Neuronal stem cell (in vitro differentiated cells): ENCODE measurements at regions not wholly inside any gene's neighbourhood (a gene's known extent, or its start where the extent isn't known, plus 50 kb on each side); places are given as distances from the start of the nearest gene placed in this dataset.

Source experiments
- DNase-seq: peaks from one replicate; pipeline ENCODE4 v3.0.0-alpha.2; 2013; ENCODE audit warnings: low spot score
- H2AFZ ChIP-seq: one replicate; pipeline ENCODE4 v1.6.1; 2013; ENCODE audit warnings: mild to moderate bottlenecking, low read length, inconsistent platforms
- H2AK5ac ChIP-seq: 2 replicates; pipeline ENCODE4 v1.6.1; 2013; ENCODE audit warnings: low read depth, mild to moderate bottlenecking, inconsistent platforms, low read length, moderate library complexity, mixed read lengths
- H2BK120ac ChIP-seq: 2 replicates; pipeline ENCODE4 v1.6.1; 2013; ENCODE audit warnings: low read depth, mild to moderate bottlenecking, inconsistent platforms, low read length, moderate library complexity, mixed read lengths
- H2BK12ac ChIP-seq: one replicate; pipeline ENCODE4 v1.6.1; 2013; ENCODE audit warnings: low read length, inconsistent platforms
- H2BK15ac ChIP-seq: 2 replicates; pipeline ENCODE4 v1.6.1; 2013; ENCODE audit warnings: mild to moderate bottlenecking, low read length, inconsistent platforms, mixed read lengths
- H2BK5ac ChIP-seq: one replicate; pipeline ENCODE4 v1.6.1; 2013; ENCODE audit warnings: inconsistent platforms, mild to moderate bottlenecking, low read length, moderate library complexity
- H3K14ac ChIP-seq: one replicate; pipeline ENCODE4 v1.6.1; 2013; ENCODE audit warnings: low read length, inconsistent platforms
- H3K18ac ChIP-seq: 2 replicates; pipeline ENCODE4 v1.6.1; 2013; ENCODE audit warnings: low read length, inconsistent platforms
- H3K23ac ChIP-seq: 2 replicates; pipeline ENCODE4 v1.6.1; 2013; ENCODE audit warnings: low read depth, mild to moderate bottlenecking, mixed read lengths, low read length, inconsistent platforms; ENCODE audit not compliant: poor library complexity
- H3K27ac ChIP-seq: replicated peaks from 3 replicates; pipeline ENCODE4 v1.5.1; 2013; ENCODE audit warnings: low read length, inconsistent platforms
- H3K27me3 ChIP-seq, 3 experiments: 2 replicates each; pipeline ENCODE4 v1.6.1; 2013; ENCODE audit warnings: low read length in 3 of 3, mild to moderate bottlenecking in 2 of 3, inconsistent platforms in 1 of 3, low read depth in 1 of 3, mixed read lengths in 1 of 3, moderate library complexity in 1 of 3; ENCODE audit not compliant: control insufficient read depth in 3 of 3, insufficient read depth in 3 of 3
- H3K36me3 ChIP-seq, 2 donors: replicated peaks in 1 of 2; 2 replicates each; pipeline ENCODE4 v1.6.1; 2013; ENCODE audit warnings: low read length in 2 of 2; ENCODE audit not compliant: control insufficient read depth in 2 of 2, insufficient read depth in 2 of 2
- H3K4ac ChIP-seq: 2 replicates; pipeline ENCODE4 v1.6.1; 2013; ENCODE audit warnings: inconsistent platforms, mild to moderate bottlenecking, low read length, moderate library complexity
- H3K4me1 ChIP-seq, 2 donors: 1 replicate in 1 of 2; 2 replicates in 1 of 2; pipeline ENCODE4 v1.6.1; 2013; ENCODE audit warnings: low read length in 2 of 2, low read depth in 1 of 2; ENCODE audit not compliant: control insufficient read depth in 2 of 2, insufficient read depth in 1 of 2
- H3K4me2 ChIP-seq: one replicate; pipeline ENCODE4 v1.6.1; 2013; ENCODE audit warnings: mild to moderate bottlenecking, low read length, inconsistent platforms; ENCODE audit not compliant: insufficient read depth, poor library complexity, severe bottlenecking
- H3K4me3 ChIP-seq, 2 donors: 2 replicates each; pipeline ENCODE4 v1.5.1; 2013; ENCODE audit warnings: low read length in 2 of 2, mild to moderate bottlenecking in 2 of 2, inconsistent platforms in 1 of 2, moderate library complexity in 1 of 2
- H3K79me1 ChIP-seq: one replicate; pipeline ENCODE4 v1.6.1; 2013; ENCODE audit warnings: low read depth, mild to moderate bottlenecking, inconsistent platforms, low read length, moderate library complexity
- H3K9ac ChIP-seq: one replicate; pipeline ENCODE4 v1.6.1; 2013; ENCODE audit warnings: mild to moderate bottlenecking, low read depth, low read length, inconsistent platforms; ENCODE audit not compliant: poor library complexity
- H3K9me3 ChIP-seq, 2 donors: replicated peaks in 1 of 2; 2 replicates each; pipeline versions ENCODE3 to v1.6.1; 2013; ENCODE audit warnings: low read length in 2 of 2, mild to moderate bottlenecking in 2 of 2, inconsistent platforms in 1 of 2, low read depth in 1 of 2, mixed read lengths in 1 of 2, moderate library complexity in 1 of 2; ENCODE audit not compliant: control insufficient read depth in 2 of 2, insufficient read depth in 1 of 2
- H4K8ac ChIP-seq: one replicate; pipeline ENCODE4 v1.6.1; 2013; ENCODE audit warnings: low read depth, mild to moderate bottlenecking, inconsistent platforms, low read length, moderate library complexity
- H4K91ac ChIP-seq: one replicate; pipeline ENCODE4 v1.6.1; 2013; ENCODE audit warnings: low read length, low read depth, mild to moderate bottlenecking, inconsistent platforms; ENCODE audit not compliant: poor library complexity
- WGBS, 2 donors: extraction: QIAGEN DNeasy Blood & Tissue Kit; methylation state at CpG; one replicate each; pipeline ENCODE4 v1.1.7; 2013; ENCODE audit warnings: missing lambda C conversion rate in 2 of 2, mixed read lengths in 1 of 2; ENCODE audit not compliant: insufficient read length in 2 of 2, insufficient replicate concordance in 1 of 2; ENCODE audit errors: extremely low coverage in 2 of 2; 5-methylcytosine and 5-hydroxymethylcytosine counted together

DNA sequence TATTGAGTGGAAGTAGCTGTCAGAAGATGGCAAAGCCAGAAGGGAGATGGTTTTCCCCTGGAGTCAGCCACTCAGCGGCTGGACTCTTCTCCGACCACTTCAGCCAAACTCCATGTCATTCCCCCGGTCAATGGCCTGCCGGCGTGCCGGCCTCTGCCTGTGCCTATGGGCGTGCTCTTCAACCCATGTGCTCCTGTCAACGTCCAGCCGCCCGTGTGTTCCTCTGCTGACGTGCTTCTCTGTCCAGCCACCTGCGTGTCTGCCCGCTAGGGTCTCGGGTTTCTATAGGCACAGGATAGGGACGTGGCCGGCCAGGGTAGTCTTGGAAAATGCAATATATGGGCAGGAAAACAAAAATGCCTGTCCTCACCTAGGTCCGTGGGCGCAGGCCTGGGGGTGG lies 77.7 kb upstream of the RUFY1 start:
- H3K27ac ChIP-seq: no peak overlapping the region

DNA sequence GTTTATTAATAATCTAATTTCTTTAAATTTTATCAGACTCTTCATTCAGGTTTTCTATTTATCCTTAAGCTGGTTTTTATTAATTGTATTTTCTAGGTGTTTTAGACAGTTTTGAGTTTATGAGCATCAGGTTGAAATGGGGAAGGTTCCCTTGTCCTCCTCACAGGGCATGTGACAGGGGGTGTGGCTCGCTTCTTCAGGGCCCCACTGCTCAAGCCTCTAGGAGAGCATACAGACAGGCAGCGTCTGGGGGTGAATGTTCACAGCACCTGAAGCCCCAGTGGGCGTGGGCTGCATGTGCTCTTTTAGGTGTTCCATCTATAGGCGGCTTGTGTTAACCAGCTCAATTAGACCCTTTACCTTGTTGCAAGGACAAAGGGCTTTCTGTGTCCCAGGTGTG lies 78.2 kb upstream of the RUFY1 start:
- no peak overlapping the region for H3K9ac ChIP-seq
- no CpG with 5 or more reads among the region's 4 CpGs for WGBS, 2 donors
- peaks cover 0 to 5% of the 10 kb centered on the region in 2 donors for H3K4me1 ChIP-seq
- no peak overlapping the region for H3K18ac ChIP-seq
- H2AFZ ChIP-seq: no peak overlapping the region
- H2BK12ac ChIP-seq: no peak overlapping the region
- H3K36me3 ChIP-seq: no peaks in the 10 kb centered on the region
- no peak overlapping the region for H4K91ac ChIP-seq
- H4K8ac ChIP-seq: no peak overlapping the region
- no peak overlapping the region for H3K4ac ChIP-seq
- no peak overlapping the region for H3K4me2 ChIP-seq
- no peak overlapping the region for H2BK15ac ChIP-seq
- no peaks in the 10 kb centered on the region for H3K27me3 ChIP-seq
- no peak overlapping the region for H3K27ac ChIP-seq
- no peak overlapping the region for H3K4me3 ChIP-seq
- no peak overlapping the region for H2BK120ac ChIP-seq
- no peak overlapping the region for H2AK5ac ChIP-seq
- no peak overlapping the region for H3K23ac ChIP-seq
- no peaks in the 10 kb centered on the region for H3K79me1 ChIP-seq
- H2BK5ac ChIP-seq: no peak overlapping the region
- no peak overlapping the region for H3K14ac ChIP-seq
- DNase-seq: no peak
- H3K9me3 ChIP-seq: no peaks in the 10 kb centered on the region

More for the DNA sequence above, 77.7 kb upstream of the RUFY1 start:
- Histone ChIP-seq H3K14ac (no peak overlapping the region), H4K8ac (no peak overlapping the region), H3K4me3 (no peak overlapping the region), H2BK5ac (no peak overlapping the region), H3K9me3 (no peaks in the 10 kb centered on the region), H3K4me2 (no peak overlapping the region), H3K4me1 (peaks cover 0 to 5% of the 10 kb centered on the region in 2 donors), H2BK12ac (no peak overlapping the region), H3K23ac (no peak overlapping the region), H3K27me3 (no peaks in the 10 kb centered on the region), H3K79me1 (no peaks in the 10 kb centered on the region), H2AFZ (peak overlapping the region; percentile 22), H4K91ac (no peak overlapping the region), H3K18ac (no peak overlapping the region), H3K4ac (no peak overlapping the region), H3K9ac (peak overlapping the region; percentile 27), H2BK120ac (no peak overlapping the region), H2AK5ac (no peak overlapping the region), H2BK15ac (peak overlapping the region; percentile 55), H3K36me3 (no peaks in the 10 kb centered on the region)
- no peak for DNase-seq
- no CpG with 5 or more reads among the region's 18 CpGs for WGBS, 2 donors

DNA sequence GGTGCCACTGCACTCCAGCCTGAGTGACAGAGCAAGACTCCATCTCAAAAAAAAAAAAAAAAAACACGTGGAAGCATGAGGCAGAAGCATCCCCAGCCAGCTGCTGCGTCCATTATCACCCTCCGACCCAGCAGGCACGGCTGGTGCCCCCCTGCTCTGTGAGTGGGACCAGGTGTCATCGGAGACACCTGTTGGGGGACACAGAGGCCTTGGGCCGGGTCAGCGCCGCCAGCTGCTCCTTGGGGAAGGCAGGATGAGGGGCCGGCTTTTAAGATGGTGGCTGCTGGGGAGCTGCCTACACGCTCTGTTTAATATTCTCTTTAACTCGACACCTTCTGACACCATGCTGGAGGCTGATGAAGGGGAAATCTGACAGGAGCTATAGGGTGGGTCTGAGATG lies 80.2 kb upstream of the RUFY1 start:
- no peak overlapping the region for H2BK5ac ChIP-seq
- H3K27me3 ChIP-seq: no peaks in the 10 kb centered on the region
- no peak overlapping the region for H3K27ac ChIP-seq
- no peak overlapping the region for H2AFZ ChIP-seq
- no peaks in the 10 kb centered on the region for H3K79me1 ChIP-seq
- H3K4me3 ChIP-seq: no peak overlapping the region
- no peak for DNase-seq
- peak overlapping the region; percentile 82 for H3K14ac ChIP-seq
- no peak overlapping the region for H3K23ac ChIP-seq
- H3K18ac ChIP-seq: peak overlapping the region; percentile 94
- H2AK5ac ChIP-seq: peak overlapping the region; percentile 63
- H3K9ac ChIP-seq: no peak overlapping the region
- H3K36me3 ChIP-seq: no peaks in the 10 kb centered on the region
- peaks cover 0 to 2% of the 10 kb centered on the region in 2 donors for H3K4me1 ChIP-seq
- no peak overlapping the region for H4K91ac ChIP-seq
- H2BK15ac ChIP-seq: no peak overlapping the region
- no CpG with 5 or more reads among the region's 11 CpGs for WGBS, 2 donors
- no peak overlapping the region for H4K8ac ChIP-seq
- no peaks in the 10 kb centered on the region for H3K9me3 ChIP-seq
- H3K4me2 ChIP-seq: no peak overlapping the region
- no peak overlapping the region for H3K4ac ChIP-seq
- no peak overlapping the region for H2BK12ac ChIP-seq
- no peak overlapping the region for H2BK120ac ChIP-seq

DNA sequence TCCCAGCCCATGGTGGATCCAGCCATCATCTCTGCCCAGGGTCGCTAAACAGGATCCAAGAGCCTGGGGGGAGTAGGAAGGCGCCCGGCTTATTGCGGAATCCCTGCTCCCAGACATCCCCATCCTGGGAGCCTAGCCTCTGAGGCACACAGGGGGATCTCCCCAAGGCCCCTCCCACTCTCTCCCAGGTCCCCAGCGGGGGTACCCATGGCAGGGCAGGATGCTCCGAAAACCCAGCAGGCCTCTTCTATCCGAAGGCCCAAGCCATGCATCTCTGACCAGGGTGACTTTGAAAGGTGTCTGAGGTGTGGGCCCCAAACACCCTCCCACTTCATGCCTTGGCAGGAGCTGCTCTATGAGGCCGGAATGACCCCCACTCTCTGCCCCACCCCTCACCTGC lies 81.7 kb upstream of the RUFY1 start:
- Histone ChIP-seq H2BK5ac (no peak overlapping the region), H3K27me3 (no peaks in the 10 kb centered on the region), H3K9me3 (peaks cover 0 to 2% of the 10 kb centered on the region in 2 donors), H3K79me1 (no peaks in the 10 kb centered on the region), H3K4me1 (no peaks in the 10 kb centered on the region), H3K4me2 (no peak overlapping the region), H3K36me3 (no peaks in the 10 kb centered on the region), H3K27ac (no peak overlapping the region), H2AFZ (no peak overlapping the region), H2AK5ac (peak overlapping the region; percentile 28), H4K8ac (peak overlapping the region; percentile 1), H2BK12ac (peak overlapping the region; percentile 50), H3K4me3 (no peak overlapping the region), H3K18ac (peak overlapping the region; percentile 58), H3K14ac (no peak overlapping the region), H3K9ac (no peak overlapping the region), H4K91ac (no peak overlapping the region), H3K23ac (no peak overlapping the region), H3K4ac (peak overlapping the region; percentile 92), H2BK120ac (no peak overlapping the region), H2BK15ac (no peak overlapping the region)
- no CpG with 5 or more reads among the region's 8 CpGs for WGBS, 2 donors
- DNase-seq: no peak
